Ammon's horn (tissue), 1 donor: ENCODE measurements at regions not wholly inside any gene's neighbourhood (a gene's known extent, or its start where the extent isn't known, plus 50 kb on each side); places are given as distances from the start of the nearest gene placed in this dataset.

Experiments used
- DNase-seq: peaks from one replicate; pipeline ENCODE4 v3.0.0-alpha.2; 2016; ENCODE audit warnings: low spot score

DNA sequence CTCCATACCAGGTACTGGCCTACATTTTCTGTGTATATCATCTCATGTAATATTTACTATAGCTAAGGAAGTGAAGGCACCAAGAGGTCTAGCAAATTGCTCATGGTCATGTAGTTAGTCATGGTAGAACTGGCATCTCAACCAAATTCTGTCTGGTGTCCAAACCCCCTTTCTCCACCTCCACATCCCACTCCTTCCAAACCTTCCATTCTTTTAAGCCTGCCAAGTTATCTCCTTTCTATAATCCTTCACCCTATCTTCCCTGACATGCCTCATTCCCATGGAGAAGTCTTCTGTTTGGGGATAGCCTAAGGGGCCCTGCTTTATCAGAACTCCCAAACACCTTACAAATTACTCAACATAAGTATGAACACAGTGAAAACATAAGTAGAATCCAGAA is 196.2 kb upstream of the HMGA2 start:
- DNase-seq: no peak

DNA sequence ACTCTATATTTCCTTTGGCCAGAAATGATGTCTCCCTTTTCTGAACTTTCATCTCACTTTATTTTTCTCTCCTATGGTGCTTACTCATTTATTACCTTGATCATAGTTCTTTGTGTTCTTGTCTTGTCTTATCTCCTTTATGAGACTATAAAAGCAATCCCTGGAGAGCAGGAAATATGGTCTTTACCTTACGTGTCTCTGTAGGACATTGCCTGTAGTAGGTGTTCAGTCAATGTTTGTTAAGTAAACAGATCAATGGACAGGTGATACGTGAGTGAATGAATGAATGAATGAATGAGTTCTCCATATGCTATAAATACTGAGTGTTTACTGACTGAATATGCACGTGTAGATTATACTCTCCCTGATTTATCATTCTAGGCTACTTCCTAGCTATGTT is 193.7 kb upstream of the HMGA2 start:
- no peak for DNase-seq

GRCh38 chr12:65631621-65632111 is 192.6 kb upstream of the HMGA2 start:
- DNase-seq: peak; percentile 27

DNA sequence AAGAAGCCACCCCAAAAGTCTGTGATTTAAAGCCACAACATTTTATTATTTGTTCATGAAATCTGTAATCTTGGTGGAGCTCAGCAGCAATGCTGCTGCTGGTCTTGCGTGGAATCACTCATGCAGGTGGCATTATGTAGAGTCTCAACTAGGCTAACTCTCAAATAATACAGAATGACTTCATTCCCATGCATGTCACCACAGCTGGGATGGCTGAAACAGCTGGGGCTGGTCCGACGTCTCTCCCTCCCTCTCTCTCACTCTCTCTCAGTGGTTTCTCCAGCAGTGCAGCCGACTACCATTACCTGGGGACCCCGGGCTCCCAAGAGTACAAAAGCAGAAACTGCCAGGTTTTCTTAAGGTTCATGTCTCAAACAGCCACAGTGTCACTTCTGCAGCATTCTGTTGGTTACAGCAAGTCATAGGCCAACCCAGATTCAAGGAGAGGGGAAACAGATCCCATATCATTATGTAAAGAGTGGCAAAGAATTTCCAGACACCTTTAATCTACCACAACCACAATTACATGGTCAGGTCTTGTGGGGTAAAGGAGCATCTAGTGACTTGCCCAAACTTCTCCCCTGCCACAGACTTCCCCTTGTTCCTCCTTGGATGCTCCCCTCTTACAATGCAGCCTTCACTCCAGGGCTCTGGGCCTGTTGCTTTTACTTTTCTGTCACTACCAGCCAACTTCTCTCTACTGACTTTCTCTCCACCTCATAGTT is 192.0 kb upstream of the HMGA2 start:
- no peak for DNase-seq

- DNase-seq: no peak
Observed at GRCh38 chr12:65634061-65634460, 190.2 kb upstream of the HMGA2 start.

DNA sequence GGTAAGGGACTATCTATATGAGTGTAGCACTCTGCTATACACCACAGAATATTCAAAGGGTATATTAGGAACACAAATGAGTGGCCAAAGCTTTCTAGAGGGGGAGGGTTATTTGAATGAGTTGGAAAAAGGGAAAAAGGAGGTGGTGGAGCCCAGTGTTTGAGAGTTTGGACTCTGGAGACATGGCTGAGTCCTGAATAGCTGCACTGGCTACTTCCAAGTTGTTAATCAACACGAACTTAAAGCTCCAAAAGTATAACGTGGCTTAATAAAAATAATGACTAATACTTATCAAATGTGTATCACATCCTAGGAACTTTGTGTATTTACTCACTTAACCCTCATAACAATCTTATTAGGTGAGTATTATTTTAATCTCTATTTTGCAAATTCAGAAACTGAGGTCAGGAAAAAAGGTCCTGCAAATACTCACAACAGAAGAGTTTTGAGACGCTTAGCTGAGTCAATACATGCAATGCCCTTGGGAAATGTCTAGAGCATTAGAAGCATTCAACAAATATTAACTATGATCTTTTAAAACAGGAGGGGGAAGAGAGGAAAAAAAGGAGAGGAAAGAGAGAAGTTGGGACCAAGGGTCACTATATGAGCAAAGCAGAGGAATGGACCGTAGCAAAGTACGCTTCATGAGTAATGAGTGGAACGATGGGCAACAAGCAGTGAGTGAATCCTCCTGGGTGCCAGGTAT is 189.5 kb upstream of the HMGA2 start:
- DNase-seq: no peak

- DNase-seq: no peak
Observed at GRCh38 chr12:65636436-65636835, 187.8 kb upstream of the HMGA2 start.

DNA sequence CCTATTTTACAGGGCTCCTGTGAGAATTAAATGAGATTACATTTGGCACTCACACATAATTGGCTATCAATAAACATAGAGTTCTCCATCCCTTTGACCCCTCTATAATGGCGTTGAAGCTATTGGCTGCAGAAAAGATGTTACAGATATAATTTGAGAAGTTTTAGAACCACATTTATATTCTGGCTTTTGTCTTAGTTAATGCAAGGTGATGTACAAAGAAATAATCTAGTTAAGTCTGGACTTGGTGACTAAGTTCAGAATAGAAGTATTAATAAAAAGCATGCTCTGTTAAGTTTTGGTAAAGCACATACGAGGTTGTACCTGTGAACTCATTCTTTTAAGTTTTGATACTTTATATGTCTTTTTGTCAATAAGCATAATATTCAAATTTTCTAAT is 187.1 kb upstream of the HMGA2 start:
- no peak for DNase-seq

DNA sequence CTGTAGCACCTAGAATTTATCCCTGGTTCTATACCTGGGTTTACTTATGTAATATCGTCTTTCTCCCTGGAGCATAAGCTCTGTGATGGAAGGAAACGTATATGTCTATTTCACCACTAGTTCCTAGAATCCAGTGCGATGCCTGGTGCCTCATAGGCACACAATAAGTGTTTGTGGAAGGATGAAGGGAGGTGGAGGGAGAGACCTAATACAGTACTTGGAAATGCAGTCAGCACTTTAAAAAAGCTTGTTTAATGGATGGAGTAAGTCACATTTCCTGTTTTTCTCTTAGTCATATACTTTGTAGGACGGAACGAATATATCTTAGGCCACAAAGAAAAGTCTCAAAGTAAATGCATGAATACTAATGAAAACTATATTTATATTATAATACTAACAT is 186.5 kb upstream of the HMGA2 start:
- DNase-seq: no peak

- no peak for DNase-seq
Observed at GRCh38 chr12:65638324-65638723, 186.0 kb upstream of the HMGA2 start.

DNA sequence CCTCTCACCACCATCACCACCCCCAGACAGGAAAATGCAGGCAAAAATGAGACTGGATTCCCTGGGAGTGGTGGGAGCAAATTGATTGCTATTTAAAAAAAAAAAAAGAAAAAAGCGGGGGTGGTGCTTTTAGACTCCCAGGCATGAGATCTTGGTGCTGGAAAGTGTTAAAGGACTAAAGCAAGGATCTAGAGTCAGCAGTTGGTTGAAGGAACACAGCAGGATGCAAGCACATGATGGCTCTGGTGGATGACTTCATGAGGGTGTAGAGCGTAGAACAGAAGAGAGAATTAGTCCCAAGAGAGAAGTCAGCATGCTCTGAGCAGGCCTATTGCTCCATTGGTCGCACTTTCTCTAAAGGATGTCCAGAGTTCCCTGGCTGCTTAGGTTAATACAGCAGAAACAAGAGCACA is 183.8 kb upstream of the HMGA2 start:
- no peak for DNase-seq

- DNase-seq: no peak
Observed at GRCh38 chr12:65642061-65642661, 182.1 kb upstream of the HMGA2 start.

DNA sequence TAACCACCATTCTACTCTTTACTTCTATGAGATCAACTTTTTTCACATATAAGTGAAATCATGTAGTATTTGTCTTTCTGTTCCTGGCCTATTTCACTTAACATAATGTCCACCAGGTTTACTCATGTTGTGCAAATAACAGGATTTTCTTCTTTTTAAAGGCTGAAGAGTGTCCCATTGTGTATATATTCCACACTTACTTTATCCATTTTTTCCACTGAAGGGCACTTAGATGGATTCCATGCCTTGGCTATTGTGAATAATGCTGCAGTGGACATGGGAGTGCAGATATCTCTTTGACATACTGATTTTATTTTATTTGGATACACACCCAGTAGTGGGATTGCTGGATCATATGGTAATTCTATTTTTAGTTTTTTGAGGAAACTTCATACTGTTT is 181.1 kb upstream of the HMGA2 start:
- DNase-seq: no peak

DNA sequence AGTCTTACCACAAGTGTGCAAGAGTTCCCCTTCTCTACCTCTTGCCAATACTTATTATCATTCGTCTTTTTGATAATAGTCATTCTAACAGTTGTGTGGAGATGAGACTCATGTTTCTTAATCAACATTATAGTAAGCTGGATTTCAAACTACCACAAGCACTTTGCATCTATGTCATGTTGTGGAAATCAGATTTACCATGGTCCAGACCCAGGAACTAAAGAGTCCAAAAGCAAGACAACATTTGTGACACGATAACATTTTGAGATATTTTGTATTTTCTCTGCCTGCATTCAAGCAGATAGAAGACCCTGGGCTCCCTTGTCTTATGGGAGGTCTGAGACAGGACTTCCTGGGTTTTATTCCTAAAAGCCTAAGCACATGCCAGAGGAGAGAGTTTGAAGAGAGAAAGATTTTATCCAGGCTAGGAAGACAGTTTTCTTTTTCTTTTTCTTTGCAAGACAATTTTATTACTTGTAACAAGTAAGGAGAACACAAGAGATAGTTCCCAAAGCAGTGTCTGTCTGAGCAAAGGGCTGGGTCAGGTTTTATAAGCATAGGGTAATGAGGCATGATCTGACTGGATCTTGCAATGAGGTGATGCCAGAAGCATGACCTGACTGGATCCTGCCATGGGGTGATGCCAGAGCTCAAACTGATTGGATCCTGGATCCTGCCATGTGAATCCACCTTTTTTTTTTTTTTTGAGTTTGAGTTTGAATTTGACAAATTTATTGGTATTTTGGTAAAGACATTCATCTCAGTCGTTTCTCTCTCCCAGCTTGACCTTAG is 180.5 kb upstream of the HMGA2 start:
- no peak for DNase-seq

- DNase-seq: no peak
Observed at GRCh38 chr12:65646127-65646643, 178.1 kb upstream of the HMGA2 start.

- DNase-seq: no peak
Observed at GRCh38 chr12:65647074-65647473, 177.2 kb upstream of the HMGA2 start.

GRCh38 chr12:65648461-65648860 is 175.8 kb upstream of the HMGA2 start:
- no peak for DNase-seq

GRCh38 chr12:65649126-65649525 is 175.2 kb upstream of the HMGA2 start:
- peak; percentile 15 for DNase-seq

- no peak for DNase-seq
Observed at GRCh38 chr12:65651060-65651459, 173.2 kb upstream of the HMGA2 start.

DNA sequence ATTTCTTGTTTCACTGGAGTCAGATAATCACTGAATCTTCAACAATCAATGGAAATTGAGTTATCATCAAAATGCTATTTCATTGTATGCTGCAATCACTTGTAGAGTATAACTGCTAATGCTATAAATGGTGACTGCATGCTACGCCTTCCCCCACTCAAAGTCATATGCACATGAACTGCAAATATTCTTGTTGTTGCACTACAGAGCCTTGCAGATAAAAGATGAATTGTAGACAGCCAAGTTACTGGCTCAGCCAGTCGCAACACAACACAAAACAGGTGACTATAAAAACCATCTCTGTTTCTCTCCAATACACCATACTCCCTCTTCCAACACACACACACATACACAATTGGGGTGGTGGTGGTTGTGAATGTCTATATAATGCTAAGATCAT is 171.0 kb upstream of the HMGA2 start:
- no peak for DNase-seq

DNA sequence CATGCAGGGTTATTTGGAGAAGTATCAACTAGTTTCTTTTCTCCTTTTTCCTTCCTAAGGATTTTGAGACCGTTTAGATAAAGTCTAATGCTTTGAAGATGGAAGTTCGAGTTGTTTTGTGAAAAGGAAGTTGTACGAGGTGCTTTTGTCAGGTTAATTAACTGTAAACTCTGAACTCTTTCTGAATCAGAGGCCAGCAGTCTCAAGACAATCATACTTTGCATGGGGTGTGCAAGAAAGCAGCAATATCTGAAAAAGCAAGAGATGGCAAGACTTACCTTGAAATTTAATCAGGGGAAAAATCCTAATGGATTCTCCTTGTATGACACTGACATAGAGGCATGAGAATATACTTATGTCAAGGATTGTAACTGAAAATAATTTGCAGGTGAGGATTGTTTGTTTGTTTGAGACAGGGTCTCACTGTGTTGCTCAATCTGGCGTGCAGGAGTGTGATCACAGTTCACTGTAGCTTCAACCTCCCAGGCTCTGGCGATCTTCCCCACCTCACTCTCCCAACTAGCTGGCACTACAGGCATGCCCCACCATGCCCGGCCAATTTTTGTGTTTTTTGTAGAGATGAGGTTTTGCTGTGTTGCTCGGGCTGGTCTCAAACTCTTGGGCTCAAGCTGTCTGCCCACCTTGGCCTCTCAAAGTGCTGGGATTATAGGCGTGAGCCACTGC is 170.2 kb upstream of the HMGA2 start:
- DNase-seq: no peak

DNA sequence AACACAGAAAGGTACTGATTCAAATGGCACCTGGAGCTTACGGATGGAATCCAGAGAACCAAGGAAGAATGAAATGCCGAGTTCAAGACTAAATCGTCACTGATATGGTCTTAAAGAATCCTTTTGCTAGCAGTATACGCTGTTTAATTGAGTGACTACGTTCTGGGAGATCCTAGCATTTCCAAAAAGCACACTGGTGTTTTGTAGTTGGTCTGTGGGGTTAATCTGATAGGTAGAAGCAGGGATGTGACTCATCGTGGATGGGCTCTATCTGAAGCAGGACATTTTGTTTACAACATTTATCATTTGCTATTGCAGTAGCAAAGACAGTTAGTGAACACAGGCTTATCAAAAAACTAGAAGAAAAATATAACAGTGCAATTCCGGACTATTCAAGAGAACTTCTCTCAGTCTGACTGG is 169.2 kb upstream of the HMGA2 start:
- DNase-seq: no peak
